ENCODE measurements at regions not wholly inside any gene's neighbourhood (a gene's known extent, or its start where the extent isn't known, plus 50 kb on each side); places are given as distances from the start of the nearest gene placed in this dataset.

GRCh38 chr4:73929278-73929677 is 52.5 kb downstream of the PF4 start:
- no peak overlapping the region for H3K27ac ChIP-seq
- intact Hi-C loops (cut with DNase I; ENCODE audit: low total_unique reads): no loop called here
- H3K9me3 ChIP-seq: no peaks in the 10 kb centered on the region
- 90 to 91% methylated on average over 4 of the region's 4 CpGs for WGBS, 2 donors
- TF ChIP-seq CTCF (IDR thresholded peaks at IDR 0.05) (no peak), POLR2A (IDR thresholded peaks at IDR 0.05) (no peak)
- no peak for DNase-seq
- H3K27me3 ChIP-seq: no peaks in the 10 kb centered on the region
- H3K4me1 ChIP-seq: no peaks in the 10 kb centered on the region
- H3K4me3 ChIP-seq: no peak overlapping the region
- no peaks in the 10 kb centered on the region for H3K36me3 ChIP-seq (ENCODE audit: low read depth, missing control alignments)

GRCh38 chr4:73923631-73923937 is 54.4 kb downstream of the CXCL1 start:
- H3K4me1 ChIP-seq: no peaks in the 10 kb centered on the region
- no peak for DNase-seq
- no peaks in the 10 kb centered on the region for H3K9me3 ChIP-seq
- TF ChIP-seq CTCF (IDR thresholded peaks at IDR 0.05) (no peak), POLR2A (IDR thresholded peaks at IDR 0.05) (no peak)
- no peaks in the 10 kb centered on the region for H3K36me3 ChIP-seq (ENCODE audit: low read depth, missing control alignments)
- no peak overlapping the region for H3K4me3 ChIP-seq
- intact Hi-C loops (cut with DNase I; ENCODE audit: low total_unique reads): no loop called here
- no peak overlapping the region for H3K27ac ChIP-seq
- 88 to 97% methylated on average over 1 of the region's 1 CpG for WGBS, 2 donors
- no peaks in the 10 kb centered on the region for H3K27me3 ChIP-seq

GRCh38 chr4:73922766-73923630 is 53.8 kb downstream of the CXCL1 start:
- no peaks in the 10 kb centered on the region for H3K36me3 ChIP-seq (ENCODE audit: low read depth, missing control alignments)
- TF ChIP-seq POLR2A (IDR thresholded peaks at IDR 0.05): no peak
- peak in 1 of 3 experiments; percentile 11 for TF ChIP-seq CTCF (IDR thresholded peaks at IDR 0.05)
- no peaks in the 10 kb centered on the region for H3K9me3 ChIP-seq
- no peaks in the 10 kb centered on the region for H3K4me1 ChIP-seq
- WGBS, 2 donors: 30 to 35% methylated on average over 1 of the region's 1 CpG
- intact Hi-C loops (cut with DNase I; ENCODE audit: low total_unique reads): no loop called here
- H3K27me3 ChIP-seq: no peaks in the 10 kb centered on the region
- no peak overlapping the region for H3K4me3 ChIP-seq
- DNase-seq: no peak
- H3K27ac ChIP-seq: no peak overlapping the region

- no peaks in the 10 kb centered on the region for H3K4me1 ChIP-seq
- DNase-seq: no peak
- no peak for TF ChIP-seq CTCF (IDR thresholded peaks at IDR 0.05)
- TF ChIP-seq POLR2A (IDR thresholded peaks at IDR 0.05): no peak
- no peaks in the 10 kb centered on the region for H3K36me3 ChIP-seq (ENCODE audit: low read depth, missing control alignments)
- no peaks in the 10 kb centered on the region for H3K9me3 ChIP-seq
- H3K27ac ChIP-seq: no peak overlapping the region
- no peaks in the 10 kb centered on the region for H3K27me3 ChIP-seq
- no peak overlapping the region for H3K4me3 ChIP-seq
- intact Hi-C loops (cut with DNase I; ENCODE audit: low total_unique reads): no loop called here
These were observed 53.1 kb downstream of the CXCL1 start for GRCh38 chr4:73922317-73922716.
